ENCODE measurements at regions not wholly inside any gene's neighbourhood (a gene's known extent, or its start where the extent isn't known, plus 50 kb on each side); places are given as distances from the start of the nearest gene placed in this dataset.

DNA sequence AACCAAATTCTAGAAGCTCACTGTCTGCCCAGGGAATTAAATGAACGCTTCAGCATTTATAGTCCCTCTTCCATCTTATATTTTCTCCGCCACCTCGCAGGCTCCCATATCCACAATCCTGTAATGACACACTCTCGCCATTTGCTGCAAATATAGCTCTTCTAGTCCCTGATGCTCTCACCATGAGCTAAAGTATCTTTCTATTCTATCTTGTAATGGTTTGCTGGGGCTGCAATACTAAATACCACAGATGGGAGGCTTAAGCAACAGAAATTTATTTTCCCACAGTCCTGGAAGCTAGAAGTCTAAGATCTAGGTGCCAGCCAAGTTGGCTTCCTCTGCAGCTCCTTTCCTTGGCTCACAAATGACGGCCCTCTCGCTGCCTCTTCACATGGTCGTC lies 106.9 kb upstream of the NPHP3 start:
- DNase-seq (ENCODE audit: extremely low read depth in 1 of 2, low read depth in 1 of 2), result no peak

DNA sequence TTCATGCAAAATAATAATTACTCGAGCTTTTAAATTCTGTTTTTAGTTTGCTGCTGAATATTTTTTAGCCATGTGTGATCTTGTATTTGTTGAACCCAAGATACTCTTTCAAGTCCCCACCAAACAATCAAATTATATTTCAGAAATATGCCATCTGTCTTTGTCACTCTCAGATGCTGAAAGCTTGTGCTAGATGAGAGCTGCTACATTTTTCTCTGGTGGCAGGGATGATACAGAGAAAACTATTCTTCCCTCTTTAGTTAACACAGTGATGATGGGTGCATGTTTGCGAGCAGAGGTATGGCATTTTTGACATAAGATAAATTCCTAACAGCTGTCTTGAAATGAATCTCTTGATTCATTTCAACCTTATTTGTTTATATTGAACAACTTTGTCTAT lies 100.6 kb upstream of the NPHP3 start:
- no peak for DNase-seq (ENCODE audit: extremely low read depth in 1 of 2, low read depth in 1 of 2)

DNA sequence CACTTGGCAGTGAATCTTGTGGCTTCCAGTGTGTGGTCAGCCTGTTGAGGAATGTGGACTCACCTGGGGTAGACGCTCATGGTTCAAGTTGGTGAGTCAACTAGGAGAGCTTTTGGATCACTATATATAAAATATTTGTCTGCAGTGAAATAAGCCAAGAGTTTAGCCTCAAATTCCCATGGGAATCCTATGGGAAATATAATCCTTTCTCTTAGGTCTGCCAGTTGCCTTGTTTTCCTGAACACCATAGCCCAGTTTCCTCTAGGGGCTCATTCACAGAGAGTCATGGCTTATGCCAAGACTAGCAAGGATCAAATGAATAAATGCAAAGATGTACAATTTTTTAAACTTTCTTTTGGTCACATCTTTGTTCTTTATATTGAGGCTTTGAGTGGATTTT lies 100.1 kb upstream of the NPHP3 start:
- DNase-seq (ENCODE audit: extremely low read depth in 1 of 2, low read depth in 1 of 2), result no peak

DNA sequence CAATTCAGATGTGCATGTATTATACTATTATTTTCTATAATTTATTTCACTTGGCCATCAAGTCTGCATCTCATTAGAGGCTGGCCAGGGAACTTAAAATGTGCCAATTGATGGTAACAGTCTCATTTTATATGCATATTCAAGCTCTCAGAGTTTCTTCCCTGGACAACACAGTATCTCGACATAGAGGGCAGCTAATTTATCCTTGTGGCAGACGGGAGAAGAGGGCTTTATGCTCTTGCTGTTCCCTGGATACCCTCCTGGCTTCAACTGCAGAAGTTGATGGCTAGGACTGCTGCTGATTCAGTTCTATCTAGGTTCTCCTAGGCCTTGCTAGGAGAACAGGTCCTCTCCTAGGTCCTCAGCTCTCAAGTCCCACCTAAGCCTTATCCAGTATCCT lies 99.1 kb upstream of the NPHP3 start:
- DNase-seq (ENCODE audit: extremely low read depth in 1 of 2, low read depth in 1 of 2), result no peak

DNA sequence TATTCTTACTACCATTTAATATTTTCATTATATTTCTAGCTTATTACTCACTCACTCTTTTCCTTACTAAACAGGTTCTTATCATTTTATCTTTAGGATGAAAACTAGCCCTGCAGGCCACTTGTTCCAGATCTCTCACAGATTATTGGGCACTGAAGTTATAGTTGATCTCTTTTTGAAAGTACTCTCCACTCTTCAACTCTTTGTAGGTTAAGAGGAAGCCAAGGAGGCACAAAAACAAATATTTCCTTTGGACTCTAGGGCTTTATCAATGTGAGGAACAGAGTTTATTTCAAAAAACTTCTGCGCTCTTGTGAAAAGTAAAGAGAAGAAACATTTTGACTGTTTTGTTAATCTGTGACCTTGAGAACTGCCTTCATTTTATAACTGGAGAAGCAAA lies 96.0 kb upstream of the NPHP3 start:
- no peak for DNase-seq (ENCODE audit: extremely low read depth in 1 of 2, low read depth in 1 of 2)

DNA sequence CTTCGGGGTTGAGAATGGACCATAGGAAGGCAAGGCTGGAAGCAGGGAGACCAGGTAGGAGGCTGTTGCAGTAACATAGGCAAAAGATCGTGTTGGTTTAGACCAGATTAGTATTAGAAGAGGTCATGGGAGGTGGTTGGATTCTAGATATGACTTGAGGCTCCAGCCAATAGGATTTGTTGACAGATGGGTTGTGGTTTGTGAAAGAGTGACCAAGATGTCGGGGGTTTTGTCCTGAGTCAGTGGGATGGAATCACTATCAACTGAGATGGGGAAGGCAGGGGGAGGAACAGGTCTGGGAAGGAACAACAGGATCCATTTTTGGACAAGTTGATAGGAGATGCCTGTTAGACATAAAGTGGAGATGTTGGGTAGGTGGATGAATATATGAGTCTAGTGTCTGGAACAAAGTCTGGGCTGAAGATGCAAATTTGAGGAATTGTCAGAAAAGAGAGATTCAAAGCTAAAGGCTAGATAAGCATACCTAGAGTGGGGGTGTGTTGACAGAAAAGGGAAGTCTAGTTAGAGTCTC lies 95.5 kb upstream of the NPHP3 start:
- no peak for DNase-seq (ENCODE audit: extremely low read depth in 1 of 2, low read depth in 1 of 2)

DNA sequence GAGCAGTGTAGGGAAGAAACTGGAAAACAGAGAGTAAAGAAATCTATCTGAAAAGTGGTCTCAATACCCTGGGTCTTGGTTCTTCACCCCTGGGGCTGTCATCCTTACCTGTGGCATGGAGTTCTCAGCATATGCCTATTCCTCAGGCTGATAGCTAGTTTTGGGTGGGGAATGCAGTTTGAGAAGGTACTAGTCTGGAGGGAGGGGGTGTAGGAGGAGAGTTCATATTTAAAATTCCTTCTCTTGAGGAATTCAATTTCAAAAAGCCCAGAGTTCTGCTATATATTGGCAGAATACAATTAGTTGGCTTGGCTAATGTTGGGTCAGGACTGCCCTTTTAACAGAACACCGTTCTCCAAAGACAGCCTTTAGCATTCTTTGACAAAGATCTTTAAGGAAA lies 82.9 kb upstream of the NPHP3 start:
- no peak for DNase-seq (ENCODE audit: extremely low read depth in 1 of 2, low read depth in 1 of 2)

DNA sequence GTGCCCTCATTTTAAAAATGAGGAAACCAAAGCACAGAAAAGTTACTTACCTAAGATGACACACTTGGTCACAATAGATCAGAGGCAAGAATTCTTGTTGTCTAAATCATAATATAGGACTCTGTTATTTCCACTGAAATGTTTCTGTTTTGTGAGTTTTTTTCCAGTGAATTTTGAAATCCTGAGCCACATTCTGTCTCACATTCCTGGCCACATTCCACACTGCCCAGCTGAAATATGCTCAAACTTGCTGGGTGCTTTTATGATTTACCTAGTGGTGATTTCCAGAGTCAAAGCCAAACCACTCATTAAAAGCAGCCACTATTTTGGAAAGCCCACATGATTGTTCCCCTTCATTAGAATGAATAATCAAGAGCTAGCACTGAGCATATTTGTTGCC lies 82.3 kb upstream of the NPHP3 start:
- DNase-seq (ENCODE audit: extremely low read depth in 1 of 2, low read depth in 1 of 2), result no peak

DNA sequence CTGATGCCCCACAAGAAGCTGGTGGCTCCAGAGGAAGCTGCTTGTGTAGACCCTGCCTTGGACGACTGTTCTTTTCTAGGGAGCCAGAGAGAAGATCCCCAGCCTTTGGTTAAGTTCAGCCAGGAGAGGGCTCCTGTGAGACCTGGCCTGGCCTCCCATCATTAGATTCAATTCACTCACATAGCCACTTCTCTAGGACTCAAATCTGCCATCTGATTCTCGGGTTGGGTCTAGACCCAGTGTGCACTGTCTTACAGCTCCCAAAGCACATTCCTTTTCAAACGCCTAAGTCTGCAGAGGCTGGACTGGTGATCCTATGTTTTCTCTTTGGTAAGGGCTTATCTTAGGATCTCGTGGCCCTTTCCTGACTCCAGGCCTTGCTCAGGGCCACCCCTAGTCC lies 81.7 kb upstream of the NPHP3 start:
- DNase-seq (ENCODE audit: extremely low read depth in 1 of 2, low read depth in 1 of 2), result no peak

DNA sequence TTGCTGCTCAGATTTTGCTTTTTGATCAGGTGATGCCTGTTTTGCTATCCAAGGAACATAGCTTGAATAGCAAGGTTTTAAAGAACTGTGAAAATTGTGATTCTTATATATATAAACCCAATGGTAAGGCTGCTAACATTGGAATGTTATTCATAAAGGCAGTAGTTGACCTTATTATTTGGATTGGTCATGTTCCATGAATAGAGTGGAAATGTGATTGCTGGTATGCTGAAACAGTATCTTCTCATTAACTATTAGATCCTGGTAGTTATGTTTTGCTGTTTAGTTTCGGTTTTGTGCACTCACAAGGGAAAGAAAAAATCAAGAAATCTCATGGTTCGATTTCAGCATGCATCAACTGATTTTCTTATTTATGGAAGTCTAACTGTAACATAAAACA lies 78.7 kb upstream of the NPHP3 start:
- DNase-seq (ENCODE audit: extremely low read depth in 1 of 2, low read depth in 1 of 2), result no peak

DNA sequence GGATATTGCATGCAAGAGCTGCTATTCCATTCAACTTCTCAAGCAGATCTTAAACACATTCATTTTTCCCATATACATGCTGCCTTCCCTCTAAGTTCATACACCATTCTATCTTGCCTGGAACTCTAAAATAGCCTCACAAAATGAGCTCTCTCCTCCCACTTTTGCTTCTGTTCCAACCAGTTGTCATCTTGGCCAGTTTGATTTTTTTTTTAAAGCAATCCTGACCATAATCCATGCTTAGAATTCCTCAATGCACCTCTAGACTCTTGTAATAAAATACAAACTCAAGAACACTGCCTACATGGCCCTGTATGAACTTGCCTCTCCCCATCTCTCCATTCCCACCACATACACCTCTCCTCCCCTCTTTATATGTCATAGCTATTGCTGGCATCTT lies 68.6 kb upstream of the NPHP3 start:
- no peak for DNase-seq (ENCODE audit: extremely low read depth in 1 of 2, low read depth in 1 of 2)

DNA sequence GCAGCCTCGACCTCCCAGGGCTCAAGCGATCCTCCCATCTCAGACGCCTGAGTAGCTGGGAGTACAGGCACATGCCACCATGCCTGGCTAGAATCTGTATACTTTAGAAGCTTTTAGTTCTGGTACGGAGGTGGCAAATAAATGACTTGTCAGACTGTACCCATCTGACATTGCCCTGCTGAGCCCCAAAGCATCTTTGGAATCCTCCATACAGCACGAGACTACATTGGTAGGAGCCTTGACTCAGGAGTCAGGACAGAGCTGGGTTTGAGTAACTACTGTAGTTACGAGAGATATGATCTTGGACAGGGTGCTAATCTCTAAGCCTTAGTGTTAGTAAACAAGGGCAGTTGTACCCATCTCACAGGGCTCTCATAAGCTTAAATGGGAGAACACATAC lies 67.8 kb upstream of the NPHP3 start:
- no peak for DNase-seq (ENCODE audit: extremely low read depth in 1 of 2, low read depth in 1 of 2)

DNA sequence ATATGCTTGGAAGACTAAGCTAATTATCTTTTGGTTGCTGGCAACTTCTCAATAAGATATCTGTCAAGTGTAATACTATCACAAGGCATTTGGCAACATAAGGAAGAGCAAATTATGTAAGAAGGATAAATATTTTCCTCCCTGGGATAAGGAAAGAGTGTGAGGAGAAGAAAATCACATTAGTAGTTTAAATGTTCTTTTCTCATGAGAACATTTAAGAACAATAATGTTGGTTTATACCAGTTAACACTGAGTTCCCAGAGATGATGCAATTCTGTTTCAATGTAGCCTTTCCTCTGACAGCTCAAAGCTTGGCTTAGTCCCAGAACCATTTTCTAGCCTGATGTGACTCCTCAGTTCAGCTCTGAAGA lies 66.1 kb upstream of the NPHP3 start:
- DNase-seq (ENCODE audit: extremely low read depth in 1 of 2, low read depth in 1 of 2), result no peak

DNA sequence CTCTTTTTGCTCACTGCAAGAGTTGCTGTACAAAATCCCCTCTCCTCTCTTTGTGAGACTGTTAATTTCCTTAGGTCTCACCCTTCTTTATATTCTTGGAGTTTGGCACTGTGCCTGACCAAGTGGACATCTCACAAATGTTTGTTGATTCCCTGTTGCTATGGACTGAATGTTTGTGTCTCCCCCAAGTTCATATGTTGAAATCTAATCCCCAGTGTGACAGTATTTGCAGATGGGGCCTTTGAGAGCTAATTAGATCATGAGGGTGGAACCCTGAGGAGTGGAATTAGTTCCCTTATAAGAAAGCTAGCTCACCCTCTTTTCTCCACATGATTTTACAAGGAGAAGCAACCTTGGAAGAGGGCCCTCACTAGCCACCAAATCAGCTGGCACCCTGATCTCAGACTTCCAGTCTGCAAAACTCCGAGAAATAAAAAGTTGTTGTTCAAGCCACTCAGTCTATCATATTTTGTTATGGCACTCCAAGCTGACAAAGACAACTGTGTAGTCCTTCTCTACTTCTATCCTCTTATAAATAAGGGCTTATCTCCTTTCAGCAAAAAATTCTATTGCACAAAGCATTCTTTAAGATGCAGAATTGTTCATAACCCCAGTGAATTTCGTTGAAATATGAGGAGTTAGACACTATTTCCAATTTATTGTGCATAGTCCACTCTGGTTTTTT lies 65.5 kb upstream of the NPHP3 start:
- no peak for DNase-seq (ENCODE audit: extremely low read depth in 1 of 2, low read depth in 1 of 2)

DNA sequence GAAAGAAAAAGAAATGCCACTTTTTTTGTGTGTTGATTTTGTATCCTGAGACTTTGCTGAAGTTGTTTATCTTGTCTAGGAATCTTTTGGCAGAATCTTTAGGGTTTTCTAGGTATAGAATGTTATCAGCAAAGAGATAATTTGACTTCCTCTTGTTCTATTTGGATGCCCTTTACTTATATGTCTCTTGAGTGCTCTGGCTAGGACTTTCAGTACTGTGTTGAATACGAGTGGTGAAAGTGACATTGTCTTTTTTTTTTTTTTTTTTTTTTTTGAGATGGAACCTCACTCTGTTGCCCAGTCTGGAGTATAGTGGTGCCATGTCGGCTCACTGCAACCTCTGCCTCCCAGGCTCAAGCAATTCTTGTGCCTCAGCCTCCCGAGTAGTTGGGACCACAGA lies 64.7 kb upstream of the NPHP3 start:
- DNase-seq (ENCODE audit: extremely low read depth in 1 of 2, low read depth in 1 of 2), result no peak

DNA sequence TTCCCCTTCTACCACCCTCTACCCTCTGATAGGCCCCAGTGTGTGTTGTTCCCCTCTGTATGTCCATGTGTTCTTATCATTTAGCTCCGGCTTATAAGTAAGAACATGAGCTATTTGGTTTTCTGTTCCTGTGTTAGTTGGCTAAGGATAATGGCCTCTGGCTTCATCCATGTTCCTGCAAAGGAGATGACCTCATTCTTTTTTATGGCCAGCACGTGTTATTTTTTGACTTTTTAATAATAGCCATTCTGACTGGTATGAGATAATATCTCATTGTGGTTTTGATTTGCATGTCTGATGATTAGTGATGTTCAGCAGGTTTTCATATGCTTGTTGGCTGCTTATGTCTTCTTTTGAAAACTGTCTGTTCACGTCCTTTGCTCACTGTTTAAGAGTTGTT lies 63.1 kb upstream of the NPHP3 start:
- DNase-seq (ENCODE audit: extremely low read depth in 1 of 2, low read depth in 1 of 2), result no peak

DNA sequence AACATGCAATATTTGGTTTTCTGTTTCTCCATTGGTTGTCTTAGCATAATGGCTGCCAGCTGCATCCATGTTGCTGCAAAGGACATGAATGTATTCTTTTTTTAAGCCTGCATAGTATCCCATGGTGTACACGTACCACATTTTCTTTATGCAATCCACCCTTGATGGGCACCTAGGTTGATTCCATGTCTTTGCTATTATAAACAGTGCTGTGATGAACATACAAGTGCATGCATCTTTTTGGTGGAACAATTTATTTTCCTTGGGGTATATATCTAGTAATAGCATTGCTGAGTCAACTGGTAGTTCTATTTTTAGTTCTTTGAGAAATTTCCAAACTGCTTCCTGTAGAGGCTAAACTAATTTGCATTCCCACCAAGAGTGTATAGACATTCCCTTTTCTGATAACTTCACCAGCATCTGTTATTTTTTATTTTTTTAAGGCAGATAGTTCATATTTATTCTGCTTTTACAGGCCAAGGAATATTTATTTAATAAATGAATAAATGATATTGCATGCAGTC lies 62.4 kb upstream of the NPHP3 start:
- DNase-seq (ENCODE audit: extremely low read depth in 1 of 2, low read depth in 1 of 2), result no peak

DNA sequence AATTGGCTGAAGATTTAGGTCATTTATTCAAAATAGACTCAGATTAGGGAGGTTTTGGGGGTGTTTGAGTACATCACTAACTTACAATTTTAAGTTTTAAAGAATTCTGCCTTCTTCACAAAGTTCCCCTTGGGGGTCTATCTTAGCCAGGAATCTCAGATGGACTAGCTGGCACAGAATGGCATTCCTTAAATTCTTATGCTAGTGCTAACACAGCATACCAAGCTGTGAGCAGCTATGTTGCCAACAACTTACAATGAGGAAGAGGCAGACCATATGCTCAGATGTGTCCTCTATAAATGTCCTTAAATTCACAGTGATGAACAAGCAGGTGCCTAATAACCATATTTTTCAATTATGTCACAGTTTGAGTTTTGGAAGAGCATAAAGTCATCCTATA lies 60.9 kb upstream of the NPHP3 start:
- no peak for DNase-seq (ENCODE audit: extremely low read depth in 1 of 2, low read depth in 1 of 2)

DNA sequence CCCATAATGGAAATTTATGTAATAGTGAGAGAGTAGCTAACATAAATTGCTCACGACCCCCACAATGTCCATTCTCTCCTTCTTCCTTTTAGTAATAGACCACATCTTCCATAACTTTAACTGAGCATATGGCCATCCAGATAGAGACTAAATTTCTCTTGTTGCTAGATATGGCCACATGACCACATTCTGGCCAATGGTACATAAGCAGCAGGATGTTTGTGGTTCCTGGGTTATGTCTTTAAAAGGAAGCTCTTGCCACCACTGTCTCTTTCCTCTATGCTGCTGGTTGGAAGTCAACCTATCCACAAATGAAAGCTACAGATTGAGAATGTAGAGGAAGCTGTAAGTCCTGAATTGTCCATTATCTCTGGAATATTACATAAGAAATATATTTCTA lies 59.7 kb upstream of the NPHP3 start:
- DNase-seq (ENCODE audit: extremely low read depth in 1 of 2, low read depth in 1 of 2), result no peak

DNA sequence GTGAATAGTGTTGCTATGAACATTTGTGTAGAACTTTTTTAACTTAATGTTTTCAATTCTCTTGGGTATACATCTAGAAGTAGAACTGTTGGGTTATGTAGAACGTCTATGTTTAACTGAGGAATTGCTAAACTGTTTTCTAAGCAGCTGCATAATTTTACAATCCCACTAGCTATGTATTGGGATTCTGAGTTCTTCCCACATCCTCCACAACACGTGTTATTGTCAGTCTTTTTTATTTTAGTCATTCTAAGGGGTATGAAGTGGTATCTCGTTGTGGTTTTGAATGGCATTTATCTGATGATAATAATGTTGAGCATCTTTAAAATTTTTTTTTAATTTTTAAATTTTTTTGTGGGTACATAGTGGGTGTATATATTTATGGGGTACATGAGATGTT lies 55.0 kb upstream of the NPHP3 start:
- DNase-seq (ENCODE audit: extremely low read depth in 1 of 2, low read depth in 1 of 2), result no peak

DNA sequence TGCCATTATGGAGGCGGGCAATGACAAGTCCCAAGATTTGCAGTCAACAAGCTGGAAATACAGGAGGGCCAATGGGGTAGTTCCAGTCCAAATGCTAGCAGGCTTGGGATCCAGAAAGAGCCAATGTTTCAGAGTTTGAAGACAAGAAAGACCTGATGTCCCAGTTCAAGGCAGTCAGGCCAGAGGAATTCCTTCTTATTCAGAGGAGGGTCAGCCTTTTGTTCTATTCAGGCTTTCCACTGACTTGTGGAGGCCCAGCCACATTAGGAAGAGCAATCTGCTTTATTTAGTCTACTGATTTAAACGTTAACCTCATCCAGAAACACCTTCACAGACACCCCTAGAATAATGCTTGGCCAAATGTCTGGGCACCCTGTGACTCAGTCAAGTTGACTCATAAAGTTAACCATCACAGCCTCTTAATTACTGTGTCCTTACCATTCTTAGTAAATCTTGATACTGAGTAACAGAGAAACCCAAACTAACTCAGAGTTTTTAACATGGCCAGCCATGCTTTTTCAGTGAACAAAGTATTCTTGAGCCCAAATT lies 50.9 kb upstream of the NPHP3 start:
- DNase-seq (ENCODE audit: extremely low read depth in 1 of 2, low read depth in 1 of 2), result peak in 1 of 2 donors; percentile 0

DNA sequence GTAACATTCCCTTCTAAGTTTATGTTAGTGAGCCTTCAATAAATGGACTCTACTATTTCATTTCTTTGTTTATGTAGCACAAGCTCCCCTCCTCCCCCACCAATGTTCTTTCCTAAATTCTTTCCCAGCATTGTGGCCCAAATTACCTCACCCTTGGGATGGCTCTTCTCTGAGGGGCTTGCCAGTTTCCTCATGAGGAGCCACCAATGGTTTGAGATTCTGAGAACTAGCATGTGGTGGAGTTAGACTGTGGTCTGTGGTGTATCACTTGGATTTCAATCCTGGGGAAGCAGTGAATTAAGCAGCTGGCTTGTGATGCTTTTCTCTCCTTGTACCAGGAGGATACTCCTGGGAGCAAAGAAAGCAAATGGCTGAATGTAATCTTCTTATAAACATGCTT lies 50.0 kb upstream of the NPHP3 start:
- no peak for DNase-seq (ENCODE audit: extremely low read depth in 1 of 2, low read depth in 1 of 2)

Data from stimulated activated CD8-positive, alpha-beta memory T cell treated with anti-CD3 and anti-CD28 coated beads, Interleukin-7, amount 100 ng/mL, for 48 hours (primary cell).